ENCODE measurements at regions not wholly inside any gene's neighbourhood (a gene's known extent, or its start where the extent isn't known, plus 50 kb on each side); places are given as distances from the start of the nearest gene placed in this dataset.

DNA sequence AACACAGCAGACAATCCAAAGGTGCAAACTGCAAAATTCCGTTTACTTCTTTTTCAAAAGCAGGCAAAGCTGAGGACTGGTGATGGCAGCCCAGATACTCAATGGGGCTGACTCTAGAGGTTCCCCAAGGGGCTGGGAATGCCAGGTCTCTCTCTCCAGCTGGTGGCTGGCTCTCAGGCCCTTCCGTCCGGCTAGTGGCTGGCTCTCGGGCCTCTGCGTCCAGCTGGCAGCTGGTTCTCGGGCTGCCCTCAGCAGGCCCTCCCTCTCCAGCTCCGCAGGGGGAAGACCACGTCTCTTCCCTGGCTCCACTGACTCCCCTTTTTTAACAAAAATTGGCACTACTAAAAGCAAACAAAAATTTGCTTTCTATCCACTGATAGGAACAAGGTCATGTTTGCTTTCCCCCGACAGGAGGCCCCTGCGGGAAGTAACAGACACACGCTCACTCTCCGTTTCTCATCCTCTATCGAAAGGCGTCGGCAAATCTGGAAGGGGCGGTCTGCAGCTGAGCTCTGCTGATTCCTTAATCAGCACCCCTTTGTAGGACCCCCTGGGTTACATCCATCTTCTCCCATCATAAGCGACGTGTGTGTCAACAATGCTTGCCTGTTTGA, 381.4 kb downstream of the BRD1 start:
- TF ChIP-seq, protein P1, sequence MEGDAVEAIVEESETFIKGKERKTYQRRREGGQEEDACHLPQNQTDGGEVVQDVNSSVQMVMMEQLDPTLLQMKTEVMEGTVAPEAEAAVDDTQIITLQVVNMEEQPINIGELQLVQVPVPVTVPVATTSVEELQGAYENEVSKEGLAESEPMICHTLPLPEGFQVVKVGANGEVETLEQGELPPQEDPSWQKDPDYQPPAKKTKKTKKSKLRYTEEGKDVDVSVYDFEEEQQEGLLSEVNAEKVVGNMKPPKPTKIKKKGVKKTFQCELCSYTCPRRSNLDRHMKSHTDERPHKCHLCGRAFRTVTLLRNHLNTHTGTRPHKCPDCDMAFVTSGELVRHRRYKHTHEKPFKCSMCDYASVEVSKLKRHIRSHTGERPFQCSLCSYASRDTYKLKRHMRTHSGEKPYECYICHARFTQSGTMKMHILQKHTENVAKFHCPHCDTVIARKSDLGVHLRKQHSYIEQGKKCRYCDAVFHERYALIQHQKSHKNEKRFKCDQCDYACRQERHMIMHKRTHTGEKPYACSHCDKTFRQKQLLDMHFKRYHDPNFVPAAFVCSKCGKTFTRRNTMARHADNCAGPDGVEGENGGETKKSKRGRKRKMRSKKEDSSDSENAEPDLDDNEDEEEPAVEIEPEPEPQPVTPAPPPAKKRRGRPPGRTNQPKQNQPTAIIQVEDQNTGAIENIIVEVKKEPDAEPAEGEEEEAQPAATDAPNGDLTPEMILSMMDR (IDR thresholded peaks at IDR 0.05; ENCODE audit: low read length), result no peak
- TF ChIP-seq EZH2 (optimal IDR thresholded peaks at IDR 0.05; ENCODE audit: low read depth, low read length), result no peak

Measured in MM.1S (cell line).